ENCODE measurements at regions not wholly inside any gene's neighbourhood (a gene's known extent, or its start where the extent isn't known, plus 50 kb on each side); places are given as distances from the start of the nearest gene placed in this dataset.

- no peak for TF ChIP-seq REST (IDR thresholded peaks at IDR 0.05)
- TF ChIP-seq CTCF (IDR thresholded peaks at IDR 0.05): no peak
- no peak for TF ChIP-seq EHF (CRISPR knock-in tag; IDR thresholded peaks at IDR 0.05)
- TF ChIP-seq EP300 (IDR thresholded peaks at IDR 0.05): no peak
- TF ChIP-seq USF2 (IDR thresholded peaks at IDR 0.05): no peak
- no peak for TF ChIP-seq POLR2A (IDR thresholded peaks at IDR 0.05; ENCODE audit: low read length)
- no peak for TF ChIP-seq PBX3 (IDR thresholded peaks at IDR 0.05)
- no peak for TF ChIP-seq MAZ (IDR thresholded peaks at IDR 0.05; ENCODE audit: borderline replicate concordance, low read depth, low read length)
- TF ChIP-seq HDAC2 (IDR thresholded peaks at IDR 0.05): no peak
- TF ChIP-seq FOXS1 (CRISPR knock-in tag; IDR thresholded peaks at IDR 0.05): no peak
- no peak for TF ChIP-seq KDM5A (IDR thresholded peaks at IDR 0.05)
- no peak for TF ChIP-seq MYC (IDR thresholded peaks at IDR 0.05; ENCODE audit: borderline replicate concordance, low read length)
These were observed 107.0 kb upstream of the DST start for GRCh38 chr6:56749632-56750151.
